ENCODE measurements at regions not wholly inside any gene's neighbourhood (a gene's known extent, or its start where the extent isn't known, plus 50 kb on each side); places are given as distances from the start of the nearest gene placed in this dataset.

GRCh38 chr4:15341733-15342300, 86.0 kb upstream of the C1QTNF7 start:
- DNase-seq = no peak

- DNase-seq = no peak
Measured at GRCh38 chr4:15343000-15343399, 84.8 kb upstream of the C1QTNF7 start.

DNA sequence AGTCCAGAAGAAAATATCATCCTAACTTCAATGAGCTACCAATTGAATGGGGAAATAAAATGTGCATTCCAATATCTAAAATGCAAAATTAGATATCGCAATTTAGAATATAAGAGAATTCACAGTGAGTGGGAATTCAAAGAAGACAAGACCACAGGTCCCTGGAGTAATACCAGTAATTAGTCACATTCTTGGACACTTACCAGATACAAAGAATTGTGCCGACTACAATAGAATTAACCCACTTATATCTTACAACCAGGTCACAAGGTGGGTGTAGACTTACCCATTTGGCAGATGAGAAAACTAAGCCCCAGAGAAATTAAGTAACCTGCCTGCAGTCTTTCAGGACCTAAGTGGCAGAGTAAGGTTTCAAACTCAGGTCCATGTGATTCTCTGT, 84.3 kb upstream of the C1QTNF7 start:
- DNase-seq = no peak

DNA sequence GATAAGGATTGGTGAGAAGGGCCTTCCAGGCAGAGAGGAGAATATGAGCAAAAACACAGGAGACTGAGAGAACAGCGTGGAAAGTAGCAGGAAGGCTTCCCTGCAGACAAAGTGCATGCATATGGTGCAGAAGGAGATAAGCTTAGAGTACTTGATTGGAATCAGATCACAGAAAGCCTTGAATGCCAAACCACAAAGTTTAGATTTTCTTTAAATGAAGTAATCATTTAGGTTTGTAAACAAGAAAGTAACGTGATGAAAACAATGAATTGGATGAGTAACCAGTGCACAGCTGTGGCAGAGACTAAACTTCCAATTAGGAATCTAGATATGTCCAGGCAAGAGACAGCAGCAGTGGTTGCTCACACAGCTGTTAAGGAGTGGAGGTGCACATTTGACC, 83.8 kb upstream of the C1QTNF7 start:
- DNase-seq = no peak

DNA sequence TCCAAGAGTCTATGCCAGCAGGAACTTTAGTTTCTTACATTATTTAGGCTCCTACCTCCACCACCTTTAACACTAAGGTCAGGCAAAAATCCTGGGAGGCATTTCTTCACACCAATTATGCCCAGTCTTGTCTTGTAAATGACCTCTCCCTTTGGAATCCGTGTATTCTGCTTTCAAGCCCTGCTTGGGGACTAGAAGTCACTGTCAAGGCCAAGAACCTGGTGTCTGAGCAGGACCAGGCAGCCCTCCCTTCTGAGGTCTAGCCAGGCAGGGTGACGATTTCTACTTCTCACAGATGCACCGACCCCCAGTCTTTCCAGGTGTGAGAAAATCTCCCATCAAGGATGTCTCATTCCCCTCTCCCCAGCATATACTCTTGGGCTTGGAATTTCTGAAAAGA, 82.7 kb upstream of the C1QTNF7 start:
- DNase-seq = no peak

- no peak for DNase-seq
Measured at GRCh38 chr4:15348236-15348635, 79.6 kb upstream of the C1QTNF7 start.

DNA sequence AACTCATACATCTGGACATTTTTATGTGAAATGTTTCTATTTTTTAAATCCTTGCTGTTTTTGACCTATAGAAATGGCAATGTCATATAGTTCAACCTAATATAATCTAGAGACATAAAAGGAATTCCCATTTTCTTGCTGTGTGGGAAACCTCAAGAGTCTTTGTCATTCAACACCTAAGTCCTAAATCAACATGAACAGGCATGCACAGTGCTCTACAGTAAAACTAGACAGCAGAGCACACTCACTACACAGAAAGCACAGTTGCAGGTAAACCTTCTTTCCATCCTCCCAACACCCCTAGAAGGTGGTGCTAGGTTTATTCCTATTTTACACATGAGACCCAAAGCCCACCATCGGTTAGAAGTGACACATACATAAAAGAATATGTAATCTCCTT, 79.1 kb upstream of the C1QTNF7 start:
- no peak for DNase-seq

GRCh38 chr4:15349531-15349935, 78.3 kb upstream of the C1QTNF7 start:
- no peak for DNase-seq

DNA sequence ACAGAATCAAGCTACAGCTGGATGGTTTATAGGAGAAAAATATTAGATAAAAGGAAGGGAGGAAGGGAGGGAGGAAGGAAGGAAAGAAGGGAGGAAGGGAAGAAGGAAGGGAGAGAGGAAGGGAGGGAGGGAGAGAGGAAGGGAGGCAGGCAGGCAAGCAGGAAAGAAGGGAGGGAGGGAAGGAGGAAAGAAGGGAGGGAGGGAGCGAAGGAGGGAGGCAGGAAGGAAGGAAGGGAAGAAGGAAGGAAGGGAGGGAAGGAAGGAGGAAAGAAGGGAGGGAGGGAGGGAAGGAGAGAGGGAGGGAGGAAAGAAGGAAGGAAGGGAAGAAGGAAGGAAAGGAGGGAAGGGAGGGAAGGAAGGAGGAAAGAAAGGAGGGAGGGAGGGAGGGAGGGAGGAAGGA, 77.9 kb upstream of the C1QTNF7 start:
- DNase-seq = no peak

DNA sequence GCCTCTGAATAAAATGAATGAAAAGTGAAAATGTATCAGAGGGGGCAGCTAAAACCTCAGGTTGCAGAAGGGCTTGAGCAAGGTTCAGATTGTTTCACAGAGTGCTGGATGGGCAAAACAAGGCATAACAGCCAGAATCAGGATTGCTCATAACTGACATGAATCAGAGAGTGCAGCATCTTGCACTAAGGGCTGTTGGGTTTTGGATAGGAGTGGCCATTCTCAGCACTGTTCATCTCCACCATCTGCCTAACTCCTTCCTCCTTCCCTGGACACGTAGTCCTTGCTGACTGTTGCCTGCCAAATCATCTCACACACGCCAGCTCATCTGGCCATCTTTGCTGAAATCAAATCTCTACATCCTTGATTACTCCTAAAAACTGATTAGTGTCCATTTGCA, 75.3 kb upstream of the C1QTNF7 start:
- no peak for DNase-seq

DNA sequence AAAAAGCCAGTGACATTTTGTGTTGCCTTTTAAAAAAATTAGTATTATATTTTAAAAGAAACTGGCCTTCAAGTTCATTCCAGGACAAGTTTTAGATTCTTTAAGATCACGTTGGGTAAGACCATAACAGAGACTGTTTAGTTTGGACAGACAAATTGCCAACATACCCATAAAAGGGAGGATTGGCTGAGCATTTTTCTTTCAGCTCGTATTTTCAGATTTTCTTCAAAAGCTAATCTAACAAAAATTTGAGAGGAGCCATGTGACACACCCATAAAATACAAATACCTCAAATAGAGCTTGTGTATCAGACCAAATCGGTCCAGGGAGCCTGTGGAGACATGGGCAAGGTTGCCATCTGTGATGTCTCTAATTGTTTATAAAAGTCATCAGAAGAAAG, 74.6 kb upstream of the C1QTNF7 start:
- no peak for DNase-seq

DNA sequence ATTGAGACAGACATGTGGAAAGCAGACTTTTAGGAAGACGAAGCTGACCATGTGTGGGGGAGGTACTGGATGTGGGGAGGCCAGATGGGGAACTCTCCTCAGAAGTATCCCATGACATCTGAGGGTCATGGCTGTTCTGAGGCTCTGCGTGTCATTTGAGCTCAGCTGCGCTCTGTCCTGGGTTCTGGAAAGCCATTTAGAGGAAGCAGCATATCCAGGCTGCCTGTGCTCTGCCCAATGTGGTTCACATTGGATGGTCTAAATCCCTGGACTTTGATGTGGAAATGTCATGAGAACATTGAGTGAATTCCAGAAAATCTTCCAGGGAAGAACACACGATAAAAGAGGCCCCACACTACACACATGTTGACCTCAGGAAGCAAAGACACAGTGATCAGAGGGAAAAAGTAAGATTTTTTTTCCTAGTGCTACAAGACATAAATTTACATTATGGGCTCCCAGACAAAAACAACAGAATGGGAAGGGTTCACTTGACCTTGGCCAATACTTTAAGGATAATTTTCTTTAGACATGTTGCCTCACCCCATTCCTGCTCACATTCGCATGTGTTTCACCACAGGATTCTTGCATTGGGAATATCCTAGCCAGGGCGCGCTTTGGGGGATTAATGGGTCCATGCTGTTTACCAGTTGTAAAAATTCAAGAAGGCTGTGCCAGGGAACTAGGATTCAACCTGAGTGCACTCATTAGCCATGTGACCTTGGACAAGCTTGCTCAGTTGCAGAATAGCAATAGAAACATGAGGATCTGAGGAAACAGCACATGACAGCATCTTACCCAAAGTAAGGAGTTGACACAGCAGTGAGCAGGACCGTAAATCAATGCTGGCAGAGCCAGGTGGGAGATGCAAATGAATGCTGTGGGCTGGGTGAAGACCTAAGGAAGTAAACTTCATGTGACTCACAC, 73.2 kb upstream of the C1QTNF7 start:
- no peak for DNase-seq

GRCh38 chr4:15361529-15361928, 66.3 kb upstream of the C1QTNF7 start:
- DNase-seq = no peak

DNA sequence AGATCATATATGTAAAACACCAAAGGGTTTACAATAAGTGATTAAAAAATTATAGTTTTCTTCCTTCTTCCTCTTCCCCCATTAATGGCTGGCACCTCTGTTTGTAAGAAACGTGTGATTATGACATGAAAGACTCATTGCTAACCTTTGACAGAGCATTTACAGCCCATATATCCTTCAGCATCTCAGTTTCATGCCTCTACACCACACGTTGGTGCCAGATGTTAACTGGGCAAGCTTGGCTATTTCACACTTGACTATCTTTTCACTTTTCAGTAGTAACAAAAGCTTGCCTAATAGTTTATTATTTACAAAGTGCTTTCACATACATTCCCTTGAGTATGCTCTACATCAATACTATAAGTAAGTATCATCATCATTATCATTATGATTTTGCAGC, 65.3 kb upstream of the C1QTNF7 start:
- DNase-seq = no peak

DNA sequence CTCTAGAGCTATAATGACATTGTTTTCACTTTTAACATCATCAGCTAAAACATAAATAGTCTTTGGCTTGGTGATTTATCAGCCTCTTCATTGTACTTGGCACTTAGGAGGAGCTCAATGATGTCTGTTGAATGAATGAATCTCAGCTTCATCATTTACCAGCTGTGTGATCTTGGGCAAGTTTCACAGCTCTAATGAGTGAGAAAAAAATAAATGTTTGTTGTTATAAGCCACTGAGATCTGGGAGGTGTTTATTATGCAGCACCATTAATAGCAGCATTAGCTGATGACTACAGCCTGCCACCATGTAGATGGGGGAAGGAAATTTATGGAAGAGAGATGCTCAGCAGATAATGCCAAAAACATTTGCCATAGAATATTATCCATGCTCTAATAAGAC, 63.6 kb upstream of the C1QTNF7 start:
- DNase-seq = no peak

DNA sequence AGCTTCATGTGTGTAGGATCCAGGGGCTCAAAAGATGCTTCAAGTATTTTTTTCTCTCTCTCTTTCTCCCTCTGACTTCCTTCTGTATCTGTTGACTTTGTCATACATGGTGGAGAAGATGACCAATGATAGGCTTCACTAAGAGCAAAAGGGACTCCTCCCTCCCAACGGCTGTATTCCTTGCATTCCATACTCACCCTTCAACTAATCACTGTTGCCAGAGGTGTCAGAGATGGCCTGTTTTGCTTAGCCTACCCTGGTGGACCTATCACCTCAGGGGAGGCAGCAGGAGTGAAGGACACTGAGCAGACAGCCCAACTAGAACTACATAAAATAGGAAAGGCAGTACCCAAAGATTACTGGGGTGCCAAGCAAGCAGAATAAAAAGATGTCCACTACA, 62.2 kb upstream of the C1QTNF7 start:
- no peak for DNase-seq

GRCh38 chr4:15366721-15367120, 61.1 kb upstream of the C1QTNF7 start:
- no peak for DNase-seq

DNA sequence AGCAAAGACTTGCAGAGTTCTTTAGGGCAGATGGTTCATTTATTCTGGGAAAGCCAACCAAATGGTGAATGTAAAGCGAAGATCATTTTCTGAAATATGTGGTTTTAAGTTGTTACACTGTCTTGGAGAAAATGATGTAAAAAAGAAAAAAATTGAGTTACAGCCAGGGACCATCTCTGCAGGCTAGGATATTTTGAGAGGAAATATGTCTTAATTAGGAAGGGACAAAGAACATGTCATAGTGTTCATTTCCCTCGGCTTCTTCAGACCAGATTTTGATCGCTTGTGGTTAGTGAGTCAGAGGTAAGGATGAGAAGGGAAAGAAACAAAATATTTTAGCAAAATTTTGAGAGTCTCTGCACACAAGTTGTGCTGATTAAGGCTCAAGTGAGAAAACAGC, 59.0 kb upstream of the C1QTNF7 start:
- no peak for DNase-seq

DNA sequence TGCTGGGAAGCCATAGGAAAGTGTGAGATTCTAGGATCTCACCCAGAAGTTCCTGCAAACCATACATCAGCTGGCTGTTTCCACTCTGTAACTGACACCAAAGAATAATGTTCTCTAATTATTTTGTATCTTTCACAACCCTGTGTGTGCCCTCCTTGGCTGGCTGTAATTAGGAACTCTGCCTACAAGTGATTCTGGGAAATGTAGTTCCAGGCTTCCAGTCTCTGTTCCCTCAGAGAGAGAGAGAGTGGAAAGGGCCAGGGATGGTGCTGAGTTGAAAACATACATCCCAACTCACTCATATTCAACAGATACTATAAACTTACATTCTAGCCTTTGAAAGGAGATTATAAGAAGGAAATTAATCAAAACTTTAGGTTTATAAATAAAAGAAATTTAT, 57.5 kb upstream of the C1QTNF7 start:
- no peak for DNase-seq

DNA sequence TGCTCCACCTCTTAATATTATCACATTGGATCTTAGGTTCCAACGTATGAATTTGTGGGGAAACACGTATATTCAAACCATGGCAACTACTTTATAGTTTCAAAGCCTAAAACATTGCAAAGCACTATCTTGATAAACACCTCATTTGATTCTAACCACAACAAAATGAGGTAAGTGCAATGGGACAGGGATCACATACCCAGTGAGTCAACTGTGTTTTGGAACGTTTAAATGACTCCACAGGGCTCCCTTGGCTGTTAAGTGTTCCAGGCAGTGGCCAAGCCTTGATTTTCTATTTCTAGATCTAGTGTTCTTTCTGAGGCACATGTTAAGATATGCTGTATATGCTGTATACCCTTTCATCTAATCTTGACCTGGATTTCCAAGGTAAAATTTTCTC, 54.5 kb upstream of the C1QTNF7 start:
- DNase-seq = no peak

- DNase-seq = no peak
Measured at GRCh38 chr4:15374656-15375055, 53.2 kb upstream of the C1QTNF7 start.

- DNase-seq = no peak
Measured at GRCh38 chr4:15375667-15376066, 52.2 kb upstream of the C1QTNF7 start.

- DNase-seq = no peak
Measured at GRCh38 chr4:15376145-15376544, 51.7 kb upstream of the C1QTNF7 start.

DNA sequence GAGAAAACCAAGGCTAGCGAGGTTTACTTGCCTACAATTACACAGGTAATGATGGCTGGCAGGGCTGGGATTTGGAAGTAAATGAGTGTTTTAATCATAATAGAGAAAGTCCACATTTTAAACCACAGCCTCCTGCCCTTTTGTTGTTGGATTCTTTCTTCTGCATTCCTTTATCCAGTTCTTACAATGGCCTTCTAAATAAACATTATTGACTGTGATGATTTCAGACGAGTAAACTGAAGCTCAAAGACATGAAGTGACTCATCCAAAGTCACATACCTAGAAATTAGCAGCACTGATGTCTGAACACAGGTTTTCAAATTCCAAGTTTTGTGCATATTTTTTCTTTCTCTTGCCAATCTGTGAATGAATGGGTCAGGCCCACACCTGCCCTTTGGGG, 51.2 kb upstream of the C1QTNF7 start:
- no peak for DNase-seq
